GM12864 (cell line): ENCODE measurements at regions not wholly inside any gene's neighbourhood (a gene's known extent, or its start where the extent isn't known, plus 50 kb on each side); places are given as distances from the start of the nearest gene placed in this dataset.

ENCODE experiments used
- DNase-seq: peaks from one replicate; pipeline ENCODE4 v3.0.0-alpha.2; 2011; ENCODE audit warnings: low read depth
- H3K4me3 ChIP-seq: 2 replicates; pipeline ENCODE4 v1.5.1; 2011; ENCODE audit warnings: mild to moderate bottlenecking, low read depth, low read length, control low read depth
- TF ChIP-seq, protein P1 (sequence below): IDR thresholded peaks from 2 replicates; pipeline ENCODE4 v1.5.1; 2011; ENCODE audit warnings: low read depth, mild to moderate bottlenecking, moderate library complexity, low read length, control low read depth, inconsistent platforms; ENCODE audit errors: missing control alignments

DNA sequence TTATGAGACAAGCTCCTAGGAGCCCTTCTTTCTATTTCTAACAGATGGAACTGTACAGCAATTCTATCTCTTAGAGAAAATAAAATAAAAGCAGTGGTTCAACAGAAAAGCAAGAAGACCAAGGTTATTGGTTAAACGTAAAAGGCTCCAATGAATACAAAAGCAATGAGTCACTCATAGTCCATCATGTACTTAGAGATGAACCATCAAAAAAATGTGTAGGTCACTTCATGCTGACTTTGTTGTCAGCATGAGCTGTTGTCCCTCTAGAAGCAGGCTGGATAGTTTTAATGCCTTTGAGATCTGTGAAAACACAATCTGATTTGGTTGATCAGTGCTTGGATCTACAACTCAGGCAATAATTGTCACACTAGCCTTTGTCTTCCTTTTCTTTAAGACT, 378.6 kb upstream of the ANXA10 start:
- no peak overlapping the region for H3K4me3 ChIP-seq
- TF ChIP-seq, protein P1, sequence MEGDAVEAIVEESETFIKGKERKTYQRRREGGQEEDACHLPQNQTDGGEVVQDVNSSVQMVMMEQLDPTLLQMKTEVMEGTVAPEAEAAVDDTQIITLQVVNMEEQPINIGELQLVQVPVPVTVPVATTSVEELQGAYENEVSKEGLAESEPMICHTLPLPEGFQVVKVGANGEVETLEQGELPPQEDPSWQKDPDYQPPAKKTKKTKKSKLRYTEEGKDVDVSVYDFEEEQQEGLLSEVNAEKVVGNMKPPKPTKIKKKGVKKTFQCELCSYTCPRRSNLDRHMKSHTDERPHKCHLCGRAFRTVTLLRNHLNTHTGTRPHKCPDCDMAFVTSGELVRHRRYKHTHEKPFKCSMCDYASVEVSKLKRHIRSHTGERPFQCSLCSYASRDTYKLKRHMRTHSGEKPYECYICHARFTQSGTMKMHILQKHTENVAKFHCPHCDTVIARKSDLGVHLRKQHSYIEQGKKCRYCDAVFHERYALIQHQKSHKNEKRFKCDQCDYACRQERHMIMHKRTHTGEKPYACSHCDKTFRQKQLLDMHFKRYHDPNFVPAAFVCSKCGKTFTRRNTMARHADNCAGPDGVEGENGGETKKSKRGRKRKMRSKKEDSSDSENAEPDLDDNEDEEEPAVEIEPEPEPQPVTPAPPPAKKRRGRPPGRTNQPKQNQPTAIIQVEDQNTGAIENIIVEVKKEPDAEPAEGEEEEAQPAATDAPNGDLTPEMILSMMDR: no peak

DNA sequence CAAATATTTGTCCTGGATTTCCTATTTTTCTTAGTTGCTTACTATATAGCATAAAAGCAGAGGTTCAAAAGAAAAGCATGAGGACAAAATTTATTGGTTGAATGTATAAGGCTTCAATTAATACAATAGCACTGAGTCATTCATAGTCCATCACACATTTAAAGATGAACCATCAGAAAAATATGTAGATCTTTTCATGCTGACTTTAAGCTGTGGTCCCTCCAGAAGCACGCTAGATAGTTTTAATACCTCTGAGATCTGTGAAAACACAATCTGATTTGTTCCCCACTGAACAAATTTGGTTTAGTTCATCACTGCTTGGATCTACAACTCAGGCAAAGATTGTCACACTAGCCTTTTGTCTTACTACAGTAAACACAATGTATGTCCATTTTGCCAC, 377.2 kb upstream of the ANXA10 start:
- TF ChIP-seq, protein P1: no peak
- no peak overlapping the region for H3K4me3 ChIP-seq
- DNase-seq: no peak

More for the DNA sequence above, 378.6 kb upstream of the ANXA10 start:
- no peak for DNase-seq

GRCh38 chr4:167717495-167717894, 374.8 kb upstream of the ANXA10 start:
- no peak overlapping the region for H3K4me3 ChIP-seq
- DNase-seq: no peak
- TF ChIP-seq, protein P1: no peak

GRCh38 chr4:167721617-167722486, 370.5 kb upstream of the ANXA10 start:
- no peak for DNase-seq
- H3K4me3 ChIP-seq: no peak overlapping the region
- TF ChIP-seq, protein P1: no peak

DNA sequence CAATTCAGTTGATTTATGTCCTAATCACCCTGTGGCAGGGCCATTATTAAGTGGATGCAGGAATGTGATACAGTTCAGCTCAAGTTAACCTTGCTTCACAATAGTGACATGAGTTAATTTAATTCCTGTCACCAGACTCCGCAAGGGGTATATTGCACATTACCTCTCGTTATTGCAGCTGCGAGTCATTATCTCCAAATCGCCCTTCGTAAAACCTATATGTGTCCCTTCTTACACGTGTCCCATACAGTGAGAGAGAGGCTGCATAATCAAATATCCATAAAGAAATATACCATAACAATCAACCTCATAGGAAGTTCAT, 369.9 kb upstream of the ANXA10 start:
- TF ChIP-seq, protein P1: no peak
- no peak overlapping the region for H3K4me3 ChIP-seq
- no peak for DNase-seq

DNA sequence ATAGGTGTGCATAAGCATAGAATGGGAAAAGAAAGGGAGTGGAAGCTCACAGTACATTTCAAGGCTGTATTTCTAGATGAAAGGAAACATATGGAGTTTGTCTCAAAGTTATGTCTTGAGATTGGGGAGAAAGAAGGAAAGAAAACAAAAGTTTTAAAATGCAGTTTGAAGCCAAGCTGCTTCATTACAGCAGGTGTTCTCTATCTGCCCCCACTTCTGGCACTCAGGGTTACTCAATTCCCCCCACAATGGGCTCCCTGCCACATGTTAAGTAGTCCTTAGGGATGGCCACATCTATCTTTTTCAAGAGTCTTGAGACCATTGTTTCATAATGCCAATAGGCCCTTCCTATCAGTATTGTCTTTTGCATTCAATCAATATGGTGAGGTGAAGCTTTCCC, 367.4 kb upstream of the ANXA10 start:
- H3K4me3 ChIP-seq: no peak overlapping the region
- no peak for DNase-seq
- TF ChIP-seq, protein P1: no peak

DNA sequence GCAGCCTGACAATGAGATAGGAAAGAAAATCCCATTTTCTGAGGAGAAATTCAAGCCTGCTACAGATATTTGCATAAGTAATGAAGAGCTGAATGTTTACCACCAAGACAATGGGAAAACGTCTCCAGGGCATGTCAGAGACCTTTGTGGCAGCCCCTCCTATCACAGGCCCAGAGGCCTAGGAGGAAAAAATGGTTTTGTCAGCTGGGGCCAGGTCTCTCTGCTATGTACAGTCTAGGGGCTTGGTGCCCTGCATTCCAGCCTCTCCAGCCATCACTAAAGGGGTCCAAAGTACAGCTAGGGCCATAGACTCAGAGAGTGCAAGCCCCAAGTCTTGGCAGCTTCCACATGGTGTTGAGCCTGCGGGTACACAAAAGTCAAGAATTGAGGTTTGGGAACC, 361.6 kb upstream of the ANXA10 start:
- TF ChIP-seq, protein P1: no peak
- DNase-seq: no peak
- H3K4me3 ChIP-seq: no peak overlapping the region
